Pancreas (tissue), 10 donors: ENCODE measurements at regions not wholly inside any gene's neighbourhood (a gene's known extent, or its start where the extent isn't known, plus 50 kb on each side); places are given as distances from the start of the nearest gene placed in this dataset.

Source experiments
- ATAC-seq, 4 donors: fragments of 200-7000 bp; cut with Tn5 transposase; one replicate each; pipeline versions ENCODE4 v1.8.0 to v1.9.1; 2020; ENCODE audit warnings: mild to moderate bottlenecking in 4 of 4, moderate library complexity in 4 of 4
- DNase-seq, 6 donors: peaks; one replicate each; pipeline ENCODE4 v3.0.0-alpha.2; 2020
- FAIRE-seq: peaks from 2 replicates; lab custom pipeline; 2012; peaks lifted over from hg19 to GRCh38; lab: Jason Lieb, UNC
- H3K27ac ChIP-seq, 4 donors: fragments of 200-600 bp; sonication (generic); 1 replicate in 3 of 4; 2 replicates in 1 of 4; pipeline versions ENCODE4 v1.5.0 to v1.8.0; 2020
- H3K27me3 ChIP-seq, 4 donors: fragments of 200-600 bp; one replicate each; pipeline ENCODE4 v1.8.0; 2021
- H3K36me3 ChIP-seq, 3 donors: fragments of 200-600 bp; sonication (generic) in 1 of 3; one replicate each; pipeline versions ENCODE4 v1.5.0 to v1.8.0; 2020 to 2021
- H3K4me1 ChIP-seq, 3 donors: fragments of 200-600 bp; one replicate each; pipeline ENCODE4 v1.8.0; 2021
- H3K4me3 ChIP-seq, 4 donors: fragments of 200-600 bp; sonication (generic) in 2 of 4; one replicate each; pipeline versions ENCODE4 v1.5.0 to v1.8.0; 2020 to 2021
- H3K9me3 ChIP-seq, 4 donors: fragments of 200-600 bp; one replicate each; pipeline ENCODE4 v1.8.0; 2021
- CTCF ChIP-seq, 4 donors: fragments of 200-600 bp; sonication (generic) in 3 of 4; IDR thresholded peaks; one replicate each; pipeline versions ENCODE4 v1.5.0 to v1.8.0; 2021; ENCODE audit warnings: antibody characterized with exemption in 4 of 4
- WGBS, 2 donors: extraction: QIAGEN DNeasy Blood & Tissue Kit; methylation state at CpG; one replicate each; pipeline ENCODE4 v1.1.7; 2013; 5-methylcytosine and 5-hydroxymethylcytosine counted together
- intact Hi-C, 3 donors: fragments of 100-400 bp; cut with DNase I; formaldehyde crosslinking; loops; one replicate each; pipeline versions ENCODE4 v1.11.1 to v1.14.2; 2022
- donor health status: healthy with polysubstance abuse.
- donor health status: DM: no; HTN: no; CAD: no; lungs with moderate emphysema.
- donor health status: DM: no; HTN: no; CAD: no.
- donor health status: control.
- donor health status: control.
- donor health status: Bipolar disorder and iron deficiency.
- donor health status: DM: yes; HTN: yes; CAD: no.
- donor health status: DM: no; HTN: no; CAD: no.
- donor health status: DM: no; HTN: no; CAD: no.
- donor health status: DM: yes; HTN: yes; CAD: no.

- intact Hi-C loops: no loop called here
- no peak overlapping the region for H3K27ac ChIP-seq
- TF ChIP-seq CTCF (IDR thresholded peaks at IDR 0.05): no peak
- no peaks in the 10 kb centered on the region for H3K36me3 ChIP-seq
- no peaks in the 10 kb centered on the region for H3K4me1 ChIP-seq
- H3K9me3 ChIP-seq: no peaks in the 10 kb centered on the region
- no peak overlapping the region for H3K4me3 ChIP-seq
- DNase-seq (no peak), FAIRE-seq (no peak), ATAC-seq (no peak)
- H3K27me3 ChIP-seq: no peaks in the 10 kb centered on the region
These were observed 134.6 kb upstream of the TBCA start for GRCh38 chr5:77910602-77911188.

- intact Hi-C loops: no loop called here
- Histone ChIP-seq H3K4me1 (no peaks in the 10 kb centered on the region), H3K27me3 (no peaks in the 10 kb centered on the region), H3K9me3 (no peaks in the 10 kb centered on the region), H3K27ac (no peak overlapping the region), H3K36me3 (no peaks in the 10 kb centered on the region), H3K4me3 (no peak overlapping the region)
- ATAC-seq (no peak), DNase-seq (no peak), FAIRE-seq (no peak)
- 79 to 84% methylated on average over 2 of the region's 2 CpGs for WGBS, 2 donors
- TF ChIP-seq CTCF (IDR thresholded peaks at IDR 0.05): no peak
These were observed 133.1 kb upstream of the TBCA start for GRCh38 chr5:77909237-77909636.

- FAIRE-seq (no peak), ATAC-seq (no peak), DNase-seq (no peak)
- TF ChIP-seq CTCF (IDR thresholded peaks at IDR 0.05): no peak
- Histone ChIP-seq H3K4me3 (no peak overlapping the region), H3K27me3 (no peaks in the 10 kb centered on the region), H3K4me1 (no peaks in the 10 kb centered on the region), H3K36me3 (no peaks in the 10 kb centered on the region), H3K27ac (no peak overlapping the region), H3K9me3 (no peaks in the 10 kb centered on the region)
- WGBS, 2 donors: 80 to 82% methylated on average over 3 of the region's 3 CpGs
- intact Hi-C loops: no loop called here
These were observed 132.6 kb upstream of the TBCA start for GRCh38 chr5:77908787-77909186.

- H3K27me3 ChIP-seq: no peaks in the 10 kb centered on the region
- H3K27ac ChIP-seq: no peak overlapping the region
- WGBS, 2 donors: 90% methylated on average over 2 of the region's 2 CpGs
- intact Hi-C loops: no loop called here
- no peaks in the 10 kb centered on the region for H3K36me3 ChIP-seq
- H3K4me3 ChIP-seq: no peak overlapping the region
- no peaks in the 10 kb centered on the region for H3K4me1 ChIP-seq
- no peak for TF ChIP-seq CTCF (IDR thresholded peaks at IDR 0.05)
- no peak for ATAC-seq
- no peak for DNase-seq
- no peaks in the 10 kb centered on the region for H3K9me3 ChIP-seq
- no peak for FAIRE-seq
These were observed 131.6 kb upstream of the TBCA start for GRCh38 chr5:77907786-77908185.

GRCh38 chr5:77906806-77907205, 130.7 kb upstream of the TBCA start:
- H3K36me3 ChIP-seq: no peaks in the 10 kb centered on the region
- H3K27ac ChIP-seq: no peak overlapping the region
- no peak for ATAC-seq
- intact Hi-C loops: no loop called here
- FAIRE-seq: no peak
- no peaks in the 10 kb centered on the region for H3K27me3 ChIP-seq
- 82 to 85% methylated on average over 8 of the region's 8 CpGs for WGBS, 2 donors
- TF ChIP-seq CTCF (IDR thresholded peaks at IDR 0.05): no peak
- H3K9me3 ChIP-seq: no peaks in the 10 kb centered on the region
- no peak overlapping the region for H3K4me3 ChIP-seq
- no peaks in the 10 kb centered on the region for H3K4me1 ChIP-seq
- DNase-seq: no peak
